Large intestine (tissue), 3 donors: ENCODE measurements at regions not wholly inside any gene's neighbourhood (a gene's known extent, or its start where the extent isn't known, plus 50 kb on each side); places are given as distances from the start of the nearest gene placed in this dataset.

Experiments used
- DNase-seq, 2 donors: peaks; one replicate each; pipeline versions ENCODE4 v3.0.0 to v3.0.0-alpha.2; 2013
- H3K27ac ChIP-seq: one replicate; pipeline ENCODE4 v1.5.1; 2013; ENCODE audit warnings: low read length
- H3K27me3 ChIP-seq: 2 replicates; pipeline ENCODE4 v1.6.1; 2013; ENCODE audit warnings: low read length; ENCODE audit not compliant: control insufficient read depth, insufficient read depth
- H3K36me3 ChIP-seq: 2 replicates; pipeline ENCODE4 v1.6.1; 2013; ENCODE audit warnings: low read length; ENCODE audit not compliant: control insufficient read depth, insufficient read depth
- H3K4me1 ChIP-seq: one replicate; pipeline ENCODE4 v1.6.1; 2013; ENCODE audit warnings: low read length; ENCODE audit not compliant: control insufficient read depth, insufficient read depth
- H3K4me3 ChIP-seq: one replicate; pipeline ENCODE4 v1.5.1; 2013; ENCODE audit warnings: low read length
- H3K9me3 ChIP-seq: one replicate; pipeline ENCODE4 v1.6.1; 2013; ENCODE audit warnings: mild to moderate bottlenecking, low read depth, low read length, moderate library complexity; ENCODE audit not compliant: control insufficient read depth
- WGBS: methylation state at CpG from one replicate; pipeline ENCODE4 v1.1.5; 2013; ENCODE audit warnings: low lambda C conversion rate; ENCODE audit not compliant: insufficient coverage; 5-methylcytosine and 5-hydroxymethylcytosine counted together

DNA sequence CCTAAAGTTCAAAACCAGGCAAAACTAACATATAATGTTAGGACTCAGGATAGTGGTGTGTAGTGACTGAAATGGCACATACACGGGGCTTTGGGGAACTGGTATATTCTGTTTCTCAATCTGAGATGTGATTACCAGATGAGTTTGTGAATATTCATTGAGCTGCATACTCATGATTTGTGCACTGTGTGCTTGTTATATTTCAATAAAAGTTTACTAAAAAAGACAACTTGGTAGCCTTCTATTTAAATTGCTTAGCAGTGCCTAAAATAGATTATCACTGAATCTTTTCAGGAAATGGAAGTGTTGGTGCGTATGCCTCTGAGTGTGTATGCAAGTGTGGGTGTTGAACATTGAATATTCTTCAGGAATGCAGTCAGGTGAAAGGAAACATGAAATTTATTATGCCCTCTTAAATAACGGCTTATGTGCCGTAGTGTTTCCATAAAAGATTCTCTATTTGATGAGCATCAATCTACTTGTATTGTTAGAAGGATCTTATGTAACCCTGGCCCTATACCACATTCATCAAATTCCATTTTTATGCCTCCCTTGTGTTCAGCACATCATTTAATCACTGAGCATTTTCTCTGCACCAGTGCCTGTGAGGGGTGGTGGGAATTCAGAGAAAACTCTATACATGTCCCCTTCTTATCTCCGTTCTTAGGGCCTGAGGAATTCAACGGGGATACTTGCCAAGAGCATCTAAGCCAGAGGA is 82.6 kb upstream of the AUTS2 start:
- WGBS, result 20% methylated on average over 1 of the region's 6 CpGs
- H3K9me3 ChIP-seq, result no peaks in the 10 kb centered on the region
- DNase-seq, result no peak
- no peaks in the 10 kb centered on the region for H3K36me3 ChIP-seq
- H3K4me1 ChIP-seq, result no peaks in the 10 kb centered on the region
- no peak overlapping the region for H3K27ac ChIP-seq
- no peaks in the 10 kb centered on the region for H3K27me3 ChIP-seq
- H3K4me3 ChIP-seq, result no peak overlapping the region

- H3K4me3 ChIP-seq, result no peak overlapping the region
- H3K9me3 ChIP-seq, result no peaks in the 10 kb centered on the region
- no peak for DNase-seq
- no CpG with 5 or more reads among the region's 9 CpGs for WGBS
- no peak overlapping the region for H3K27ac ChIP-seq
- no peaks in the 10 kb centered on the region for H3K36me3 ChIP-seq
- no peaks in the 10 kb centered on the region for H3K4me1 ChIP-seq
- no peaks in the 10 kb centered on the region for H3K27me3 ChIP-seq
Observed at GRCh38 chr7:69516238-69516820, 81.9 kb upstream of the AUTS2 start.

DNA sequence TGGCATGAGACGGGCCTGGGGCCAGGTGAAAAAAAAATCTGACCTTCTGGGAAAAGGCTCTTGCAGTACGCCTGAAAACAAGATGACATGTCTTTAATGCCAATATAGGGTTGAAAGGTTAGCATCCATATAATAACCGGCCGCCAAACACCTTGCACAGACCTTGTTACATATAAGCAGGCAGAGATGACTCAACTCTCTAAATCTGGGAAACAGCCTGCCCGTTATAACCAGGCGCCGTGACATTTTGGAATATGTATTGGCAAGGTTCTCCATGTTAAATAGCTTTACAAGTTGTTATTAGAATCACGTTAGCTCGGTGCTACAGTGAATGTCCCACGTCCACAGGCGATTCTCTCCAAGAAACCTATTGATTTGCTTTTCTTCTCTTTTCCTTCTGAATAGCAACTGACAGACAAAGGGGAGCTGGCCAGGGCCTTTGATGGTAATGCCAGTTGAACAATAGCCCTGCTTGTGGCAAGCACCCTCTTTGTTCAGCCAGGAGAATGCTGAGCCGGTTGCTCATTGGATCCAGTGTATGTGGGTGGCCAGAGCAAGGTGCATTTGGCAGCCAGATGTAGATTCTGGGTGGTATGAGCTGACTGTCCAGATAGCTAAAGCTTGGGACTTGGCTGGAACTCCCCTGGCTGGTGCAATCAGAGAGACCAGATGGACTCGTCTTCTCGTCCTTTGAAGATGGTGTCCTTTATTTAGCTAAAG is 80.1 kb upstream of the AUTS2 start:
- no CpG with 5 or more reads among the region's 14 CpGs for WGBS
- Histone ChIP-seq H3K27ac (no peak overlapping the region), H3K27me3 (no peaks in the 10 kb centered on the region), H3K4me1 (no peaks in the 10 kb centered on the region), H3K4me3 (no peak overlapping the region), H3K9me3 (no peaks in the 10 kb centered on the region), H3K36me3 (no peaks in the 10 kb centered on the region)
- DNase-seq, result no peak

DNA sequence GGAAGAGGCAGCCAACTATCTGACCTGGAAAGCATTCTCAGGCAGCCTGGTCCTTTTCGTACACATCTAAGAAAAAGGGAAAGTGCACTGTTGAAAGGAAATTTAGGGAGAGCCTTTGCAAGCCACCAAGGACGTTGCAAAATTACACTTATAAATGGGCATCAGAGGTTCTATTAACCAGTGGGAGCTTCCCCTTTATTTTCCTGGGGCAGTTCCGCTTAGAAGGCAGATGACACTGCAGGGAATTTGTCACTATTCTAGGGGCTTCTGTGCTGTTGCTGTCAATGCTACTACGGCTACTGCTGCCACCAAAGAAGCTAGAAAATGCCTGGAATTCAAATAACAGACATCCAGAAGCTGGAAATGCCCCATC is 79.6 kb upstream of the AUTS2 start:
- DNase-seq, result no peak
- WGBS, result no CpG with 5 or more reads among the region's 4 CpGs
- H3K27ac ChIP-seq, result no peak overlapping the region
- H3K36me3 ChIP-seq, result no peaks in the 10 kb centered on the region
- H3K4me3 ChIP-seq, result no peak overlapping the region
- no peaks in the 10 kb centered on the region for H3K4me1 ChIP-seq
- H3K27me3 ChIP-seq, result no peaks in the 10 kb centered on the region
- H3K9me3 ChIP-seq, result no peaks in the 10 kb centered on the region

DNA sequence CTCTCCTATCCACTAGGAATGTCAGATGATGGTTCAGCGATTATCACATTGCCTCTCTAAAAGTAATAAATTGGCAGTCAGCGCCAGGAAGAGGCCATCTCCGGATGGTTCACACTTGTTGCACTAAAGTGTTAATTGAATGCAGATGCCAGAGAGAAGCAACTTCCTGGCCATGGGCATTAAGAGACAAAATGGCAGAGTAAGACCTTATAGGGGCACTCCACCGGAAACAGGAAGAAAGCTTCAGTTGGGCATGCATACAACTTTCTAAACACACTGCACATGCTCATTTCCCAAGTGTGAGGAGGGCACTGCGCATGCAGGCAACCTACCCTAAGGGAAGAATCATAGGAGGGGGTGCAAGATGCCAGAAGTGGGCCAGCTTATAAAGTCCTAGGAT is 71.7 kb upstream of the AUTS2 start:
- 100% methylated on average over 2 of the region's 5 CpGs for WGBS
- Histone ChIP-seq H3K36me3 (no peaks in the 10 kb centered on the region), H3K27me3 (peaks cover 7% of the 10 kb centered on the region), H3K9me3 (no peaks in the 10 kb centered on the region), H3K4me3 (no peak overlapping the region), H3K27ac (no peak overlapping the region), H3K4me1 (no peaks in the 10 kb centered on the region)
- DNase-seq, result no peak

DNA sequence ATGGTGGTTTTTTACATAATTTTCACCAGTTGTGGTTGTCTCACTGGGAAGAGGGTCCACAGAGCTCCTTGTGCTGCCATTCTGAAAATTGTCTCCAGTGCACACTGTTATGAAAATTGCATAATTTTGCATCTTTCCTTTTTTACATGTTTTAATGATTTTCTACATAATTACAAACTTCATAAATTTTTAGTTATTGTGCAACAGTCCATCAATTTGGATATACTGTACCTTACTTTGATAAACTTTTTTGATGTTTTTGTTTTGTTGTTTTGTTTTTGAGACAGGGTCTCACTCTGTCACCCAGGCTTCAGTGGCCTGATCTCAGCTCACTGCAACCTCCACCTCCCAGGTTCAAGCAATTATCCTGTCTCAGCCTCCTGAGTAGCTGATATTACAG is 70.6 kb upstream of the AUTS2 start:
- no peaks in the 10 kb centered on the region for H3K9me3 ChIP-seq
- H3K36me3 ChIP-seq, result no peaks in the 10 kb centered on the region
- H3K4me3 ChIP-seq, result no peak overlapping the region
- no peak overlapping the region for H3K27ac ChIP-seq
- peaks cover 7% of the 10 kb centered on the region for H3K27me3 ChIP-seq
- no peak for DNase-seq
- H3K4me1 ChIP-seq, result no peaks in the 10 kb centered on the region

- H3K9me3 ChIP-seq, result no peaks in the 10 kb centered on the region
- 52% methylated on average over 2 of the region's 3 CpGs for WGBS
Observed at GRCh38 chr7:69531050-69531449, 67.2 kb upstream of the AUTS2 start.

DNA sequence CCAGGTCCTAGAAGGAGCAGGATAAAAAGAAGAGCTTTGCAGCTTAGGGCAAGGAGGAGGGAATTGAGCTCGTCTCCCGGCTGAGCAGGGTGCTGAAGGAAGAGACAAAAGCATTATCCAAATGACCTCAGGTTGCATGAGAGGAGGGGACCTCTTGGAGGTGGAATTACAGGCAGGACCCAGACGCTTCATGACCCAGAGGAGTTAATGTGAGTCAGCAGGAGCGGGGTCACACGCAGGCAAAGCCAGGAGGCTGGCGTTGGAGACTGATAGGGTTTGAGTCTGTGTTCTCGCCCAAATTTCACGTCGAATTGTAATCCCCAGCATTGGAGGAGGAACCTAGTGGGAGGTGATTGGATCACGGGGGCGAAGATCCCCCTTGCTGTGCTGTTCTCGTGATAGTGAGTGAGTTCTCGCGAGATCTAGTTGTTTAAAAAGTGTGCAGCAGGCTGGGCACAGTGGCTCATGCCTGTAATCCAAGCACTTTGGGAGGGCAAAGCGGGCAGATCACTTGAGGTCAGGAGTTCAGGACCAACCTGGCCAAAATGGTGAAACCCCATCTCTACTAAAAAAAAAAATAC is 63.7 kb upstream of the AUTS2 start:
- Histone ChIP-seq H3K4me1 (no peaks in the 10 kb centered on the region), H3K36me3 (no peaks in the 10 kb centered on the region), H3K9me3 (no peaks in the 10 kb centered on the region), H3K27me3 (peaks cover 8% of the 10 kb centered on the region), H3K27ac (no peak overlapping the region), H3K4me3 (no peak overlapping the region)
- no CpG with 5 or more reads among the region's 15 CpGs for WGBS
- DNase-seq, result no peak

More at GRCh38 chr7:69531050-69531449, 67.2 kb upstream of the AUTS2 start:
- Histone ChIP-seq H3K27ac (no peak overlapping the region), H3K4me3 (no peak overlapping the region), H3K4me1 (no peaks in the 10 kb centered on the region), H3K36me3 (no peaks in the 10 kb centered on the region), H3K27me3 (peaks cover 14% of the 10 kb centered on the region)
- no peak for DNase-seq

- no peaks in the 10 kb centered on the region for H3K36me3 ChIP-seq
- no peaks in the 10 kb centered on the region for H3K4me1 ChIP-seq
- no peak for DNase-seq
- 100% methylated on average over 1 of the region's 4 CpGs for WGBS
- no peak overlapping the region for H3K27ac ChIP-seq
- no peak overlapping the region for H3K4me3 ChIP-seq
- peaks cover 8% of the 10 kb centered on the region for H3K27me3 ChIP-seq
- no peaks in the 10 kb centered on the region for H3K9me3 ChIP-seq
Observed at GRCh38 chr7:69537691-69538090, 60.6 kb upstream of the AUTS2 start.

GRCh38 chr7:69539531-69539930 is 58.7 kb upstream of the AUTS2 start:
- no peak overlapping the region for H3K4me3 ChIP-seq
- peak; percentile 38 to 69 for DNase-seq
- H3K27ac ChIP-seq, result no peak overlapping the region
- 54% methylated on average over 2 of the region's 4 CpGs for WGBS
- no peaks in the 10 kb centered on the region for H3K4me1 ChIP-seq
- H3K36me3 ChIP-seq, result no peaks in the 10 kb centered on the region
- no peaks in the 10 kb centered on the region for H3K9me3 ChIP-seq
- peaks cover 3% of the 10 kb centered on the region for H3K27me3 ChIP-seq
